HG03432 (cell line): ENCODE measurements at regions not wholly inside any gene's neighbourhood (a gene's known extent, or its start where the extent isn't known, plus 50 kb on each side); places are given as distances from the start of the nearest gene placed in this dataset.
"Not testable (repeated sequence)": the region's sequence is repeated elsewhere in the genome, so short reads cannot be mapped to it uniquely, and the experiment has no call there.

Experiments used
- ATAC-seq: cut with Tn5 transposase; IDR thresholded peaks from one replicate; pipeline ENCODE4 v1.9.1; 2021; ENCODE audit warnings: mild to moderate bottlenecking, moderate library complexity; ENCODE audit not compliant: unreplicated experiment

GRCh38 chr1:199551967-199552565 is 475.4 kb upstream of the NR5A2 start:
- ATAC-seq = no peak

GRCh38 chr1:199553104-199553503 is 474.4 kb upstream of the NR5A2 start:
- no peak for ATAC-seq

DNA sequence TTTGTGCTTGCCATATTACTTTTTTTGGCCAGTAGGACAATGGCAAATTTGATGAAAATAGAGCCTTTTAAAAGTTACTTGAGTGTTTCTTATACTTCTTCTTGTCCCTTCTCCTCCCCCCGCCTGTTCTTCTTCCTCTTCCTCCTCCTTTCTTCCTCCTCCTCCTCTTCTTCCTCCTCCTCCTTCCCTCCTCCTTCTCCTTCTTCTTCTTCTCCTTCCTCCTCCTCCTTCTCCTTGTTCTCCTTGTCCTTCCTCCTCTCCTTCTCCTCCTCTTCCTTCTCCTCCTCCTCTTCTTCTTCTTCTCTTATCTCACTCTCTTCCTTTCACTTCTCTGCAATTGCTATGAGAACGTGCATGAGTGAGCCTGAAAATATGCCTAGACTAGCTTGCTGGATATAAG is 466.2 kb upstream of the NR5A2 start:
- no peak for ATAC-seq

DNA sequence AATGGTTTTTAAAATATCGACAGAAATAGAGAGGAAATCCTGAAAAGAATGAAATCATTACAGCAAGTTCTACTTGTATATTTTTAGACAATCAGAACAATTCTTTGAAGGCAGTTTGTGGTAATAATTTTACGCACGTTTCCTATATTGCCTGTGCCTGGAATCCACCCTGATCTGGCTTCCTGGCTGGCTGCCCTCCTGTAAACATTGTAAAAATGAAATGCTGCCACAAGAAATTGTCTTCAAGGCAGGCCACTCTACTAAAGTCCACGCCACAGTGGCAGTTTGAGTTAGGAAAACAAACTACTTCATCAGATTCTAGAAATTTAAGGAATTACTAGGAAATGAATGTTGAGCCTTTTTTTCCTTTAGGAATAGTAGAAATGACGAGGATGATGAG is 454.5 kb upstream of the NR5A2 start:
- no peak for ATAC-seq

DNA sequence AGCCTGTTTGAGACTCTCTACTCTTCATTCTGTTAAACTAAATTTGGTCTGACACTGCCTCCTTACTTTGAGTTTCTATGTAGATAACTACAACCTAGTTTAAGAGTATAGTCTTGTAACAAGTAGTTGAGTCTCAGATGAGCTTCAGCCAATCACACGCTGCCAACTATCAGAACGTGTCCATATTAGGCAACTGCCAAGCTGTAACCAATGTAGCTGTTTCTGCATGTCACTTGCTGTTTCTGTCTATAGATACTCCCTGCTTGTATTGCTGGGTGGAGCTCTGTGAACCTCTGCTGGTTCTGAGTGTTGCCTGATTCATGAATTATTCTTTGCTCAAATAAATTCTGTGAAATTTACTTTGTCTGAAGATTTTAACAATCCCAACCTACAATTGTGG is 452.6 kb upstream of the NR5A2 start:
- ATAC-seq = no peak

- ATAC-seq = no peak
Measured at GRCh38 chr1:199580300-199580699, 447.2 kb upstream of the NR5A2 start.

- ATAC-seq = no peak
Measured at GRCh38 chr1:199585392-199585791, 442.1 kb upstream of the NR5A2 start.

- peak; percentile 95 for ATAC-seq
Measured at GRCh38 chr1:199590708-199591107, 436.8 kb upstream of the NR5A2 start.

GRCh38 chr1:199591468-199591867 is 436.0 kb upstream of the NR5A2 start:
- no peak for ATAC-seq

GRCh38 chr1:199593475-199593874 is 434.0 kb upstream of the NR5A2 start:
- no peak for ATAC-seq

DNA sequence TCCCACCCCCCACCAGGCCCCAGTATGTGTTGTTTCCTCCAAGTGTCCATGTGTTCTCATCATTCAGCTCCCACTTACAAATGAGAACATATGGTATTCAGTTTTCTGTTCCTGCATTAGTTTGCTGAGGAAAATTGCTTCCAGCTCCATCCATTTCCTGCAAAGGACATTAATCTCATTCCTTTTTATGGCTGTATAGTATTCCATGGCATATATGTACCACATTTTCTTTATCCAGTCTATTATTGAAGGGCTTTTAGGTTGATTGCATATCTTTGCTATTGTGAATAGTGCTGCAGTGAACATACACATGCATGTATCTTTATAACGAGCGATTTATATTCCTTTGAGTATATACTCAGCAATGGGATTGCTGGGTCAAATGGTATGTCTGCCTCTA is 431.1 kb upstream of the NR5A2 start:
- ATAC-seq = not testable (repeated sequence)

DNA sequence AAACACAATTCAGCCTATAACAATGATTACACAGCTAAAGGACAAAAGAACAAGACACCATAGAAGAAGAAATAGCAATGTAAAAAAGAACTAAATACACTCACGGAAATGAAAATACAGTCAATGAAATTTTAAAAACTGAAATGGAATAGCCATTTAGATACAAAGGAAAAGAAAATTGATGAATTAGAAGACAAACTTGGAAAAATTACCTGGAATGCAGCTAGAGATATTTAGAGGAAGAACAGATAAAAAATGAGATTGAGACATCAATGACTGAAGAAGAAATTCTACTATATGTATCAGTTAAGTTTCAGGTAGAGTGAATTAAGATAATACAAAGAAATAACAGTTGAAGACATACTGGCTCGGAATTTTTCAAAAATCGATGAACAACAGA is 430.4 kb upstream of the NR5A2 start:
- no peak for ATAC-seq

DNA sequence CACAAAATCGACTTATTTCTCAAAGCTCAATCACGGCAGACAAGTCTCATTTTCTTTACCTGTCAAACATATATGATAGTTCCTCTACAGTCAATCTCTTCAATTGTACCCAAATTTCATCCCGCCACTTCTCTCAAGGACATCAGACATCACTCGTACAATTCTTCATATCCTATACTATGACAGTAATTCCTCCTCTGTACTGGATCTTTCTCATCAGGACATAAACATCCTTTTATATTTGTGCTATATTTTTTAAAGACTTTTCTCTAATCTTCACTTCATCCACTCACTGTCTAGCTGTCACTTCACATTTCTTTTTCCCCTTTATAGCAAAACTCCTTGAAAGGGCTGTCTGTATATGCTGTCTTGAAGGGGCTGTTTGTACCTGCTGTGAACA is 419.1 kb upstream of the NR5A2 start:
- no peak for ATAC-seq

- ATAC-seq = no peak
Measured at GRCh38 chr1:199612976-199613774, 414.3 kb upstream of the NR5A2 start.

DNA sequence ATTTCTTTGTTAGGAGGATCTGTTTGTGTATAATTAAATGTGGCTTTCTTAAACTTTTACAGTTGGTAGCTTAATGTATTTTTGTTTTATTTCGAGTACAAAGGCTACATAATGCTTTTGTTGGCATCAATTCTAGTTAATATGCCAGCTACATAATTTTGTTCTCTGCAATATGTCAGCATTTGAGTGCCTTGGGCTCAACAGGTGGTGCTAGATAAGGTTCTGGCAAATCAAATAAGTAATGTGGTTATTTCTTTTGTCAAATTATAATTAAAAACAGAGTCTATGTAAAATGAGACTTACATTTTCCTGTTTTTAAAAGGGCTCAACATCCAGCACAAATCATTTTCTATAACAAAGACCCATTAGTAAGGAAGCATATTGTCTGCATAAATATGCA is 410.6 kb upstream of the NR5A2 start:
- no peak for ATAC-seq

DNA sequence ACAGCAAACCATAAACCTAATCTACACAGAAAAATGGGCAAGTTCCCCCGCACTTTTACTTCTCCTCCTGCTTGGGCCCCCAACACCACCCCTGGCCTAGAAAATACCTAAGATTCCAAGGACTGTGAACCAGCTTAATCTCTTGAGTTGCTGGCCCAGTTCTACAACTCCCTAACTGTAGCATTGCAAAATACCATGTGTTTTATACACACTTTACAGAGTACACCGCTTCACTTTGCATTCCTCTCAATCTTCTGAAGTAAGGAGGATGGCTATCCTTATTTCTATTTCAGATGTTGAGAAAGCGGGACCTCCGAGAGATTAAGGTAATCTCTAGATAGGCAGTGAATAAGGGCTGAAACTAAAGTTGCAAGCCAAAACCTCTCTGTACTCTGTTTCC is 408.3 kb upstream of the NR5A2 start:
- ATAC-seq = no peak

- ATAC-seq = not testable (repeated sequence)
Measured at GRCh38 chr1:199626228-199626627, 401.3 kb upstream of the NR5A2 start.

GRCh38 chr1:199629624-199630023 is 397.9 kb upstream of the NR5A2 start:
- ATAC-seq = no peak

GRCh38 chr1:199639453-199639852 is 388.1 kb upstream of the NR5A2 start:
- no peak for ATAC-seq

DNA sequence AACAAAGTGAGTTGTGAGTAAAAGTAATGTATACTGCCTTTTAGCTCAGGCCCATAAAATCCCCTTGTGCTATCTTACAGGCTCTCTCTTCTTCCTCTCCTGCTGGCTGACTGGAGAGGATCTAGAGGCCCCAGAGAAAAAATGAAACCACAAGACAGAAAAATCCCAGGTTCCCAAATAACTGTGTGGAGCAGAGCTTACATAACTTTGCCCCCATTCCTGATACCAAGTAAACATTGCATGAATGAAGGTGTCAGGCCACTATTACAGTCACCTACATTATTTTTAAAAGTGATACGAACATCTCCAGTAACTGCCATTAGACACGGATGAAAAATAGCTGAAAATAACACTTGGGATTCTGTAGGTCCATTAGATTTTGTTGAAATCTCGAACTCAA is 386.0 kb upstream of the NR5A2 start:
- ATAC-seq = no peak

DNA sequence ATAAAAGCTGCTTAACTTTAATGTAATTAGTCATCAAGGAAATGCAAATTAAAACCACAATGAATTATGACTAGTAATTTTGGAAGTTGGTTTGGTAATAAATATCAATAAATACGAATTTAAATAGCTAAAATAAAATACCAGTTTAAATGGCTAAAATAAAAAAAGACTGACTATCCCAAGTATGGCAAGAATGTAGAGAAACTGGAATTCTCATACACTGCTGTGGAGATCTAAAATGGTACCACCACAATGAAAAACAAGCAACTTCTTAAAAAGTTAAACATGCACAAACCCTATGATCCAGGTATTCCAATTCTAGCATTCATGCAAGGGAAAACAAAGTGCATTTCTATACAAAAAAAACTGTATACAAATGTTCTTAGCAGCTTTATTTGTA is 382.6 kb upstream of the NR5A2 start:
- no peak for ATAC-seq

GRCh38 chr1:199646761-199647160 is 380.7 kb upstream of the NR5A2 start:
- ATAC-seq = no peak

GRCh38 chr1:199657449-199657848 is 370.1 kb upstream of the NR5A2 start:
- ATAC-seq = no peak
